ENCODE measurements at regions not wholly inside any gene's neighbourhood (a gene's known extent, or its start where the extent isn't known, plus 50 kb on each side); places are given as distances from the start of the nearest gene placed in this dataset.

- Histone ChIP-seq H3K9me3 (ENCODE audit: low read length) (peaks cover 3% of the 10 kb centered on the region), H3K9ac (ENCODE audit: low read length) (no peak overlapping the region), H2AFZ (ENCODE audit: low read depth, low read length) (no peak overlapping the region), H3K27ac (ENCODE audit: low read length) (no peak overlapping the region), H3K36me3 (ENCODE audit: insufficient read depth, low read length) (no peaks in the 10 kb centered on the region), H4K20me1 (ENCODE audit: insufficient read depth) (no peaks in the 10 kb centered on the region), H3K27me3 (ENCODE audit: insufficient read depth, low read depth, low read length) (no peaks in the 10 kb centered on the region), H3F3A (ENCODE audit: insufficient read depth, low read length, poor library complexity, severe bottlenecking) (no peaks in the 10 kb centered on the region), H3K4me2 (ENCODE audit: low read length) (no peak overlapping the region), H3K79me2 (replicated peaks; ENCODE audit: insufficient read depth, low read length) (no peaks in the 10 kb centered on the region), H3K4me3 (ENCODE audit: low read length) (no peak overlapping the region), H3K9me2 (ENCODE audit: insufficient read depth, low read length) (no peaks in the 10 kb centered on the region)
- TF ChIP-seq CTCF (IDR thresholded peaks at IDR 0.05; ENCODE audit: poor library complexity, severe bottlenecking): no peak
- no peak for TF ChIP-seq EZH2 (IDR thresholded peaks at IDR 0.05; ENCODE audit: borderline replicate concordance, insufficient read depth, low read length, poor library complexity, severe bottlenecking)
- no peak for TF ChIP-seq TAF1 (IDR thresholded peaks at IDR 0.05; ENCODE audit: low read depth)
- no peak for TF ChIP-seq MXI1 (conservative IDR thresholded peaks at IDR 0.05; ENCODE audit: poor library complexity, severe bottlenecking)
- TF ChIP-seq POLR2AphosphoS5 (IDR thresholded peaks at IDR 0.05): no peak
- TF ChIP-seq EP300 (conservative IDR thresholded peaks at IDR 0.05; ENCODE audit: poor library complexity, severe bottlenecking): no peak
- TF ChIP-seq RAD21 (conservative IDR thresholded peaks at IDR 0.05): no peak
- TF ChIP-seq SMC3 (conservative IDR thresholded peaks at IDR 0.05; ENCODE audit: poor library complexity): no peak
- TF ChIP-seq, protein P1, sequence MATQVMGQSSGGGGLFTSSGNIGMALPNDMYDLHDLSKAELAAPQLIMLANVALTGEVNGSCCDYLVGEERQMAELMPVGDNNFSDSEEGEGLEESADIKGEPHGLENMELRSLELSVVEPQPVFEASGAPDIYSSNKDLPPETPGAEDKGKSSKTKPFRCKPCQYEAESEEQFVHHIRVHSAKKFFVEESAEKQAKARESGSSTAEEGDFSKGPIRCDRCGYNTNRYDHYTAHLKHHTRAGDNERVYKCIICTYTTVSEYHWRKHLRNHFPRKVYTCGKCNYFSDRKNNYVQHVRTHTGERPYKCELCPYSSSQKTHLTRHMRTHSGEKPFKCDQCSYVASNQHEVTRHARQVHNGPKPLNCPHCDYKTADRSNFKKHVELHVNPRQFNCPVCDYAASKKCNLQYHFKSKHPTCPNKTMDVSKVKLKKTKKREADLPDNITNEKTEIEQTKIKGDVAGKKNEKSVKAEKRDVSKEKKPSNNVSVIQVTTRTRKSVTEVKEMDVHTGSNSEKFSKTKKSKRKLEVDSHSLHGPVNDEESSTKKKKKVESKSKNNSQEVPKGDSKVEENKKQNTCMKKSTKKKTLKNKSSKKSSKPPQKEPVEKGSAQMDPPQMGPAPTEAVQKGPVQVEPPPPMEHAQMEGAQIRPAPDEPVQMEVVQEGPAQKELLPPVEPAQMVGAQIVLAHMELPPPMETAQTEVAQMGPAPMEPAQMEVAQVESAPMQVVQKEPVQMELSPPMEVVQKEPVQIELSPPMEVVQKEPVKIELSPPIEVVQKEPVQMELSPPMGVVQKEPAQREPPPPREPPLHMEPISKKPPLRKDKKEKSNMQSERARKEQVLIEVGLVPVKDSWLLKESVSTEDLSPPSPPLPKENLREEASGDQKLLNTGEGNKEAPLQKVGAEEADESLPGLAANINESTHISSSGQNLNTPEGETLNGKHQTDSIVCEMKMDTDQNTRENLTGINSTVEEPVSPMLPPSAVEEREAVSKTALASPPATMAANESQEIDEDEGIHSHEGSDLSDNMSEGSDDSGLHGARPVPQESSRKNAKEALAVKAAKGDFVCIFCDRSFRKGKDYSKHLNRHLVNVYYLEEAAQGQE (IDR thresholded peaks at IDR 0.05; ENCODE audit: borderline replicate concordance): no peak
Observed at GRCh38 chr9:82583524-82583923, 479.4 kb downstream of the RASEF start.

DNA sequence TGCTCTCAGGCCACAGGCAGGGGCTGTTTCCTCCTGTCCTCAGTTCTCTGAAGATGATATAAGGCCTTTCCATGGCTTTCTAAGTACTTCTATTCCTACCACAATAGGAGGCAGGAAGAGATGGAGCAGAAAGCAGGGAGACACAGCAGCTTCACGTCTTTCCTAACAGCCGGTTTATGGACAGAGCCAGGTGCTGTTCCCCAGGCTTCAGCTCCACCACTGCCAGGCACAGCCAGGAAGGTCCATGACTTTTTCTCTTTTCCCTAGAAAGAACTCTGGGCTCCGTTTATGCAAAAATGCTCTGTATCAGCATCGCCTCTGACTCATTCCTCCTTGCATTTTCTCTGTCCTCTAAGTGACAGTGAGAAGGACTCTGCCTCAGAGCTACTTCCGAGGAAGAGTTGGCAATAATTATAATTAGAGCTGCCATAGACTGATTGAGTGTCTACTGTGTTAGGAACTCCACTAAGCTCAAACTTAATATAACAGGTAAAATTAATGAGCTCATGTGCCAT lies 478.5 kb downstream of the RASEF start:
- peaks cover 3% of the 10 kb centered on the region for H3K9me3 ChIP-seq (ENCODE audit: low read length)
- H3K9me2 ChIP-seq (ENCODE audit: insufficient read depth, low read length): no peaks in the 10 kb centered on the region
- no peak overlapping the region for H3K27ac ChIP-seq (ENCODE audit: low read length)

More for the DNA sequence above, 478.5 kb downstream of the RASEF start:
- Histone ChIP-seq H3K79me2 (replicated peaks; ENCODE audit: insufficient read depth, low read length) (no peaks in the 10 kb centered on the region), H3K36me3 (ENCODE audit: insufficient read depth, low read length) (no peaks in the 10 kb centered on the region), H3K4me2 (ENCODE audit: low read length) (no peak overlapping the region), H3K4me3 (ENCODE audit: low read length) (no peak overlapping the region), H3F3A (ENCODE audit: insufficient read depth, low read length, poor library complexity, severe bottlenecking) (no peaks in the 10 kb centered on the region), H3K27me3 (ENCODE audit: insufficient read depth, low read depth, low read length) (no peaks in the 10 kb centered on the region), H3K9ac (ENCODE audit: low read length) (no peak overlapping the region), H2AFZ (ENCODE audit: low read depth, low read length) (no peak overlapping the region), H4K20me1 (ENCODE audit: insufficient read depth) (no peaks in the 10 kb centered on the region)
- no peak for TF ChIP-seq EZH2 (IDR thresholded peaks at IDR 0.05; ENCODE audit: borderline replicate concordance, insufficient read depth, low read length, poor library complexity, severe bottlenecking)
- no peak for TF ChIP-seq CTCF (IDR thresholded peaks at IDR 0.05; ENCODE audit: poor library complexity, severe bottlenecking)
- no peak for TF ChIP-seq SMC3 (conservative IDR thresholded peaks at IDR 0.05; ENCODE audit: poor library complexity)
- TF ChIP-seq TAF1 (IDR thresholded peaks at IDR 0.05; ENCODE audit: low read depth): no peak
- no peak for TF ChIP-seq MXI1 (conservative IDR thresholded peaks at IDR 0.05; ENCODE audit: poor library complexity, severe bottlenecking)
- no peak for TF ChIP-seq RAD21 (conservative IDR thresholded peaks at IDR 0.05)
- TF ChIP-seq POLR2AphosphoS5 (IDR thresholded peaks at IDR 0.05): no peak
- TF ChIP-seq EP300 (conservative IDR thresholded peaks at IDR 0.05; ENCODE audit: poor library complexity, severe bottlenecking): no peak
- TF ChIP-seq, protein P1 (IDR thresholded peaks at IDR 0.05; ENCODE audit: borderline replicate concordance): no peak
